ENCODE measurements at regions not wholly inside any gene's neighbourhood (a gene's known extent, or its start where the extent isn't known, plus 50 kb on each side); places are given as distances from the start of the nearest gene placed in this dataset.

DNA sequence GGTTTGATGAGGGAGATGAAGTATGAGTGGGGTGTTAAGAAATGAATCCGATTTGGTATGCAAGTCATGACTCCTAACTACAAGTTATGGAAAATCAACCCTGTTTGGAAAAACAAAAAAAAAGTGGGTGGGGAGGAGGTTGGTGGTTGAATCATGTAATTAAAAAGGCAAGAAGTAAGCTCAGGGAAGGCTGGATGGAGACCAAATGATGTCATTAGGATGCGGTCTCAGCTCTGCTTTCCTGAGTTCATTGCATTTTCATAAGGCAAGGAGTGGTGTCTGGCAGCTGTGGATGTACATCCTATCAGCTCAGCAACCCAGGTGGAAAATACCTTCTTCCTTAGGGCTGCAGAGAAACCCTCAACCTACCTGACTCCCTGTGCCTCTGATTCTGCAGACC, 60.4 kb upstream of the AKAP12 start:
- Histone ChIP-seq H3F3A (replicated peaks; ENCODE audit: insufficient read depth) (peaks cover 3% of the 10 kb centered on the region), H3K9me2 (no peaks in the 10 kb centered on the region), H3K4me2 (no peak overlapping the region), H3K27ac (ENCODE audit: low read depth in 2 of 2, low read length in 1 of 2) (no peak overlapping the region), H2AFZ (ENCODE audit: low read depth) (no peak overlapping the region), H3K9me3 (no peaks in the 10 kb centered on the region), H3K4me3 (ENCODE audit: low read depth in 2 of 2, low read length in 1 of 2) (no peak overlapping the region), H3K36me3 (replicated peaks in 1 of 2; ENCODE audit: control insufficient read depth in 1 of 2, insufficient read depth in 2 of 2, low read length in 1 of 2) (no peaks in the 10 kb centered on the region), H3K79me2 (ENCODE audit: insufficient read depth) (no peaks in the 10 kb centered on the region), H4K20me1 (ENCODE audit: insufficient read depth) (no peaks in the 10 kb centered on the region), H3K4me1 (ENCODE audit: control insufficient read depth in 1 of 2, insufficient read depth in 2 of 2, low read depth in 1 of 2, low read length in 1 of 2) (peaks cover 3 to 8% of the 10 kb centered on the region in 2 experiments; a peak in 2 of 4 replicates), H3K27me3 (ENCODE audit: insufficient read depth) (no peaks in the 10 kb centered on the region), H3K9ac (no peak overlapping the region)
- POLR2A ChIA-PET, result no interaction called here
- no peak for DNase-seq
- WGBS (ENCODE audit: low lambda C conversion rate), result 74% methylated on average over 2 of the region's 2 CpGs
- TF ChIP-seq EZH2phosphoT487 (IDR thresholded peaks at IDR 0.05; ENCODE audit: borderline replicate concordance, low read depth) (no peak), CHD2 (IDR thresholded peaks at IDR 0.05; ENCODE audit: low read length, partially characterized antibody) (no peak), FOXJ3 (CRISPR knock-in tag; IDR thresholded peaks at IDR 0.05) (no peak), RCOR1 (IDR thresholded peaks at IDR 0.05; ENCODE audit: low read length) (no peak), GATA2 (CRISPR knock-in tag; IDR thresholded peaks at IDR 0.05) (no peak), TEAD4 (IDR thresholded peaks at IDR 0.05; ENCODE audit: borderline replicate concordance, insufficient read depth) (no peak), USF1 (IDR thresholded peaks at IDR 0.05; ENCODE audit: borderline replicate concordance, low read depth) (no peak), CTCF (IDR thresholded peaks at IDR 0.05) (no peak), TCF12 (IDR thresholded peaks at IDR 0.05) (no peak), IRF3 (IDR thresholded peaks at IDR 0.05; ENCODE audit: low read depth, low read length) (no peak), RXRA (IDR thresholded peaks at IDR 0.05; ENCODE audit: borderline replicate concordance, low read depth) (no peak), JUND (IDR thresholded peaks at IDR 0.05) (no peak), NFIC (IDR thresholded peaks at IDR 0.05; ENCODE audit: borderline replicate concordance) (no peak), TAF1 (IDR thresholded peaks at IDR 0.05; ENCODE audit: borderline replicate concordance, low read depth, low read length) (no peak)
- CTCF ChIA-PET, result interaction anchor here (1.1 to 1.6 kb wide), 3 partner anchors 28 to 287 kb away, joined by 3 to 4 read pairs (median 3); no protein-coding TSS in a partner anchor
